ENCODE measurements at regions not wholly inside any gene's neighbourhood (a gene's known extent, or its start where the extent isn't known, plus 50 kb on each side); places are given as distances from the start of the nearest gene placed in this dataset.

- peaks cover 6% of the 10 kb centered on the region; the same call in 1 of the 2 replicates for H3K9me3 ChIP-seq (ENCODE audit: control insufficient read depth, insufficient read depth, low read length)
- H3K36me3 ChIP-seq (ENCODE audit: insufficient read depth, low read length): no peaks in the 10 kb centered on the region
- H3K4me1 ChIP-seq (ENCODE audit: insufficient read depth, low read length): no peaks in the 10 kb centered on the region
- H3K9ac ChIP-seq (ENCODE audit: low read depth, low read length): no peak overlapping the region
These were observed 90.5 kb upstream of the MEX3C start for GRCh38 chr18:51287818-51288508.

GRCh38 chr18:51288582-51288981 is 91.1 kb upstream of the MEX3C start:
- H3K4me1 ChIP-seq (ENCODE audit: insufficient read depth, low read length): no peaks in the 10 kb centered on the region
- H3K9ac ChIP-seq (ENCODE audit: low read depth, low read length): no peak overlapping the region

GRCh38 chr18:51290860-51291259 is 93.4 kb upstream of the MEX3C start:
- H3K4me1 ChIP-seq (ENCODE audit: insufficient read depth, low read length): no peaks in the 10 kb centered on the region
- H3K9ac ChIP-seq (ENCODE audit: low read depth, low read length): no peak overlapping the region
- H3K36me3 ChIP-seq (ENCODE audit: insufficient read depth, low read length): no peaks in the 10 kb centered on the region
- H3K9me3 ChIP-seq (ENCODE audit: control insufficient read depth, insufficient read depth, low read length): peaks cover 6% of the 10 kb centered on the region; the same call in 1 of the 2 replicates

More at GRCh38 chr18:51288582-51288981, 91.1 kb upstream of the MEX3C start:
- peaks cover 6% of the 10 kb centered on the region; the same call in 1 of the 2 replicates for H3K9me3 ChIP-seq (ENCODE audit: control insufficient read depth, insufficient read depth, low read length)
- H3K36me3 ChIP-seq (ENCODE audit: insufficient read depth, low read length): no peaks in the 10 kb centered on the region

- no peaks in the 10 kb centered on the region for H3K36me3 ChIP-seq (ENCODE audit: insufficient read depth, low read length)
- no peak overlapping the region for H3K9ac ChIP-seq (ENCODE audit: low read depth, low read length)
- no peaks in the 10 kb centered on the region for H3K9me3 ChIP-seq (ENCODE audit: control insufficient read depth, insufficient read depth, low read length)
- no peaks in the 10 kb centered on the region for H3K4me1 ChIP-seq (ENCODE audit: insufficient read depth, low read length)
These were observed 103.4 kb upstream of the MEX3C start for GRCh38 chr18:51300912-51301311.

GRCh38 chr18:51301376-51301775 is 103.9 kb upstream of the MEX3C start:
- Histone ChIP-seq H3K9ac (ENCODE audit: low read depth, low read length) (no peak overlapping the region), H3K36me3 (ENCODE audit: insufficient read depth, low read length) (no peaks in the 10 kb centered on the region), H3K9me3 (ENCODE audit: control insufficient read depth, insufficient read depth, low read length) (no peaks in the 10 kb centered on the region), H3K4me1 (ENCODE audit: insufficient read depth, low read length) (no peaks in the 10 kb centered on the region)

- Histone ChIP-seq H3K9me3 (ENCODE audit: control insufficient read depth, insufficient read depth, low read length) (peaks cover 11% of the 10 kb centered on the region; the same call in 1 of the 2 replicates), H3K4me1 (ENCODE audit: insufficient read depth, low read length) (peaks cover 6% of the 10 kb centered on the region; the same call in 1 of the 2 replicates), H3K9ac (ENCODE audit: low read depth, low read length) (no peak overlapping the region), H3K36me3 (ENCODE audit: insufficient read depth, low read length) (no peaks in the 10 kb centered on the region)
These were observed 119.2 kb upstream of the MEX3C start for GRCh38 chr18:51316677-51317076.

- H3K9me3 ChIP-seq (ENCODE audit: control insufficient read depth, insufficient read depth, low read length): peaks cover 4% of the 10 kb centered on the region; the same call in 1 of the 2 replicates
- H3K4me1 ChIP-seq (ENCODE audit: insufficient read depth, low read length): peaks cover 11% of the 10 kb centered on the region; the same call in 1 of the 2 replicates
- H3K36me3 ChIP-seq (ENCODE audit: insufficient read depth, low read length): no peaks in the 10 kb centered on the region
- H3K9ac ChIP-seq (ENCODE audit: low read depth, low read length): no peak overlapping the region
These were observed 124.2 kb upstream of the MEX3C start for GRCh38 chr18:51321696-51322095.

GRCh38 chr18:51323961-51324360 is 126.5 kb upstream of the MEX3C start:
- no peak overlapping the region for H3K9ac ChIP-seq (ENCODE audit: low read depth, low read length)
- H3K36me3 ChIP-seq (ENCODE audit: insufficient read depth, low read length): no peaks in the 10 kb centered on the region
- H3K4me1 ChIP-seq (ENCODE audit: insufficient read depth, low read length): peaks cover 11% of the 10 kb centered on the region; the same call in 1 of the 2 replicates
- H3K9me3 ChIP-seq (ENCODE audit: control insufficient read depth, insufficient read depth, low read length): no peaks in the 10 kb centered on the region; the same call in 1 of the 2 replicates

- Histone ChIP-seq H3K9ac (ENCODE audit: low read depth, low read length) (no peak overlapping the region), H3K9me3 (ENCODE audit: control insufficient read depth, insufficient read depth, low read length) (no peaks in the 10 kb centered on the region), H3K36me3 (ENCODE audit: insufficient read depth, low read length) (no peaks in the 10 kb centered on the region), H3K4me1 (ENCODE audit: insufficient read depth, low read length) (0 out of 2 replicates have a peak, but pooled peaks cover 7% of the 10 kb centered on the region)
These were observed 132.7 kb upstream of the MEX3C start for GRCh38 chr18:51330148-51330547.

GRCh38 chr18:51330739-51331138 is 133.3 kb upstream of the MEX3C start:
- no peak overlapping the region for H3K9ac ChIP-seq (ENCODE audit: low read depth, low read length)
- 0 out of 2 replicates have a peak, but pooled peaks cover 7% of the 10 kb centered on the region for H3K4me1 ChIP-seq (ENCODE audit: insufficient read depth, low read length)
- H3K36me3 ChIP-seq (ENCODE audit: insufficient read depth, low read length): no peaks in the 10 kb centered on the region
- no peaks in the 10 kb centered on the region for H3K9me3 ChIP-seq (ENCODE audit: control insufficient read depth, insufficient read depth, low read length)

- H3K9ac ChIP-seq (ENCODE audit: low read depth, low read length): no peak overlapping the region
- no peaks in the 10 kb centered on the region for H3K9me3 ChIP-seq (ENCODE audit: control insufficient read depth, insufficient read depth, low read length)
- H3K4me1 ChIP-seq (ENCODE audit: insufficient read depth, low read length): no peaks in the 10 kb centered on the region
- no peaks in the 10 kb centered on the region for H3K36me3 ChIP-seq (ENCODE audit: insufficient read depth, low read length)
These were observed 139.9 kb upstream of the MEX3C start for GRCh38 chr18:51337406-51337805.

GRCh38 chr18:51339856-51340255 is 142.4 kb upstream of the MEX3C start:
- H3K36me3 ChIP-seq (ENCODE audit: insufficient read depth, low read length): no peaks in the 10 kb centered on the region
- H3K4me1 ChIP-seq (ENCODE audit: insufficient read depth, low read length): no peaks in the 10 kb centered on the region
- H3K9ac ChIP-seq (ENCODE audit: low read depth, low read length): no peak overlapping the region
- no peaks in the 10 kb centered on the region; the same call in 1 of the 2 replicates for H3K9me3 ChIP-seq (ENCODE audit: control insufficient read depth, insufficient read depth, low read length)

GRCh38 chr18:51340332-51340731 is 142.9 kb upstream of the MEX3C start:
- Histone ChIP-seq H3K9ac (ENCODE audit: low read depth, low read length) (no peak overlapping the region), H3K9me3 (ENCODE audit: control insufficient read depth, insufficient read depth, low read length) (no peaks in the 10 kb centered on the region; the same call in 1 of the 2 replicates), H3K36me3 (ENCODE audit: insufficient read depth, low read length) (no peaks in the 10 kb centered on the region), H3K4me1 (ENCODE audit: insufficient read depth, low read length) (no peaks in the 10 kb centered on the region)

- no peaks in the 10 kb centered on the region for H3K4me1 ChIP-seq (ENCODE audit: insufficient read depth, low read length)
- no peaks in the 10 kb centered on the region for H3K36me3 ChIP-seq (ENCODE audit: insufficient read depth, low read length)
- H3K9ac ChIP-seq (ENCODE audit: low read depth, low read length): no peak overlapping the region
- H3K9me3 ChIP-seq (ENCODE audit: control insufficient read depth, insufficient read depth, low read length): no peaks in the 10 kb centered on the region; the same call in 1 of the 2 replicates
These were observed 145.3 kb upstream of the MEX3C start for GRCh38 chr18:51342815-51343214.

GRCh38 chr18:51345848-51346391 is 148.4 kb upstream of the MEX3C start:
- H3K36me3 ChIP-seq (ENCODE audit: insufficient read depth, low read length): no peaks in the 10 kb centered on the region
- H3K9ac ChIP-seq (ENCODE audit: low read depth, low read length): no peak overlapping the region
- H3K4me1 ChIP-seq (ENCODE audit: insufficient read depth, low read length): peaks cover 9% of the 10 kb centered on the region
- no peaks in the 10 kb centered on the region; the same call in 1 of the 2 replicates for H3K9me3 ChIP-seq (ENCODE audit: control insufficient read depth, insufficient read depth, low read length)

Data from ES-I3 (cell line).